UCSD-AML1 (cell line): ENCODE measurements at regions not wholly inside any gene's neighbourhood (a gene's known extent, or its start where the extent isn't known, plus 50 kb on each side); places are given as distances from the start of the nearest gene placed in this dataset.
"Not testable (repeated sequence)": the region's sequence is repeated elsewhere in the genome, so short reads cannot be mapped to it uniquely, and the experiment has no call there.

Source experiments
- DNase-seq: peaks from one replicate; lab custom pipeline; 2025; ENCODE audit not compliant: unreplicated experiment; lab: John Stamatoyannopoulos, UW

GRCh38 chr12:85424581-85425348, 144.7 kb downstream of the ALX1 start:
- peak; percentile 9 for DNase-seq

GRCh38 chr12:85425349-85425612, 145.3 kb downstream of the ALX1 start:
- no peak for DNase-seq

- no peak for DNase-seq
Observed at GRCh38 chr12:85425926-85426325, 145.9 kb downstream of the ALX1 start.

- not testable (repeated sequence) for DNase-seq
Observed at GRCh38 chr12:85433148-85433547, 153.1 kb downstream of the ALX1 start.

- no peak for DNase-seq
Observed at GRCh38 chr12:85440271-85440670, 160.3 kb downstream of the ALX1 start.

DNA sequence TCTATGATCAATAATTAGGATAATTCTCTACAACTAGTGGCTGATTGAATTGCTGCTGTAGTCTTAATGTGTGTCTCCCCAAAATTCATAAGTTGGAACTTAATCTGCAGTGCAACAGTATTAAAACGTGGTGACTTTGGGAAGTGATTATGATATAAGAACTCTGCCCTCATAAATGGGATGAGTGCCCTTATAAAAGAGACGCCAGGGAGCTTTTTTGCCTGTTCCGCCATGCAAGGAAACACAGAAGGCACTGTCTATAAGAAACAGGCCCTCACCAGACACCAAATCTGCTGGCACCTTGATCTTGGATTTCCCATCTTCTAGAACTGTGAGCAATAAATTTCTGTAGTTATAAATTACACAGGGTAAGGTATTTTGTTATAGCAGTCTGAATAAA, 161.0 kb downstream of the ALX1 start:
- DNase-seq, result no peak

DNA sequence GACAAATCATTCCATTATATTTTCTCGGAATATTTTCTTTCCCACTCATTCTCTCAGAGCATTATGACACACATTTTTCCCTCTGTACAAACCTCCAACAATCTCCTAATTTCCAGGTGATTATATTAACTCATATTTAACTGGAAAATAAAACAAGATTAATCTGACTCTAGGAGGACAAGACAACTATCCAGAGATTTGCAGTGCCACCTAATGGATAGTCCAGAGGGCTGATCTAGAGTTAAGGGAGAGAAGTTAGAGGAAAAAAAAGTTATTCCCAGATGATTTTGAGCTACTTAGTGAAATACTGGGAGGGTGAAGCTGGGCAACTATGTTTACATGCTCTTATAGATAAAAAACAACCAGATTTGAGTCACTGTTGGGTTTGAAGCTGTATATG, 161.7 kb downstream of the ALX1 start:
- DNase-seq, result no peak

DNA sequence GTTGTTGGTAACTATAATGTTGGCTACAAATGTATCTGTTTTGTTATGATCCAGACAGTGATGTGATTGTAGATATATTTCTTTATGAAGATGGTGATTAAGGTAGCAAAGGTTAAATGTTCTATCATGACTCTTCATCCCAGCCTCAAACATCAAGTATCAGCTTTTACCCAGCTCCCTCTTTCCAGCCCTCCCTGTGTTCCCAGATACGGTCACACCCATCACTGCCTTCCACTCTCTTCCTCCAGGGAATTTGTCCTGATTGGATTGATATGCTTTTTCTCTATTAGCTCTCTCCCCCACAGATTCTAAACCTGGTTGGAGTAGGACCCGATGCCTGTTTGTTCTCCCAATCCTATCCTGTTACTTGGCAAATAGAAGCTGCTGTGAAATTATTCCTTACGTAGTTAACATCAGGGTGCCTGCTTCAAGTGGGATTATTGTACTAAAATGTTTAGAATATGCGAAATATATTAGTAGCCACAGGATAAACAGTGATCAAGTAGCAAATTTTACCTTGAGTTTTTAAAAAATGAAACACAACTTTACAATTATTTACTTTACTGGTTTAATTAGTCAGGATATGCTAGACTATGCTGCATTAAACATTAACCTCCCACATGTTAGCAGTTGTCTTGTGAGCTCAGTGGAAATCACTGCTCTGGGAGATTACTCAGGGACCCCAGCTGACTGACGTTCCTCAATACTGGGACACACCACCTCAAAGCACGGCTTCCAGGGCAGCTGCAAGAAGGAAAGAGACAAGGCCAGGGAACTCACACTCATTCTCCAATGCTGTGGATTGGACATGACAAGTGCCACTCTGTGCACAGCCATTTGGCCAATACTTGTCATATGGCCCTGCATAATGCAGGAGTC, 165.3 kb downstream of the ALX1 start:
- no peak for DNase-seq

DNA sequence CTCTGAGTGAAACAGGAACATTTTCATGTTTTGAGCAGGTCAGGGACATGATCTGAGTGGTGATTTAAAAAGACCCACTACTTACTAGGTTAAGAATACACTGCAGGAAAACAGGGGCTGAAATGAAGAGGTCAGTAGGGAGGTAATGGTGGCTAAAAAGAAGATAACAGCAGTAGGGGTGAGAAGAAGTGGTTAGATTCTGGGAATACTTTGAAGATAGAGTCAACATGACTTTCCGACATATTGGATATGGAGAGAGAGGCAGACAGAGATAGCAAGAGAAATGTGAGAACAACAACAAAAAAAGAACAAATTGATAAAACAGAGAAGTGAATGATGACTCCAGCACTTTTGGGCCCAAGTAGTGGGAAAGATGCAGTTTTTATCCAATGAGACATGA, 168.0 kb downstream of the ALX1 start:
- no peak for DNase-seq

DNA sequence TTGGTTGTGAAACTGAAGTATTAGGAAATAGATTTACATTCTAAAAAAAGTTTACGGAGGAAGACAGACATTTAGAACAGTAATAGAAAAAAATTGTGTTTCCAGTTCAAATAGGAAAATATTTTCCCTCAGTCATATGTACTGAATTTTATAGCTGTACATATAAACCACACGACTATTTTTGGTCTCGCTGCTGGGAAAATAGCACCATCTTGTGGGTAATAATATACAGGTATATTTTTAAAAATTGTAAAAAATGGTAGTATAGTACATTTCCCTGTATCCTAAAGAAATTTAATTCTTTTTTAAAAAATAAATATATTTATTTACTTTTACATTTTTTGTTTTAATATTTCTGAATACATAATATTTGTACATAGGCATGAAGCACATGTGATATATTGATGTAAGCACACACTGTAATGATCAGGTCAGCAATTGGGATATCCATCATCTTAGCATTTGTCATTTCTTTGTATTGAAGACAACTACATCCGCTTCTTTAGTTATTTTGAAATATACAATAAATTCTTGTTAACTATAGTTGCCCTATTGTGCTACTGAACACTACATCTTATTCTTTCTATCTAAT, 168.6 kb downstream of the ALX1 start:
- no peak for DNase-seq

DNA sequence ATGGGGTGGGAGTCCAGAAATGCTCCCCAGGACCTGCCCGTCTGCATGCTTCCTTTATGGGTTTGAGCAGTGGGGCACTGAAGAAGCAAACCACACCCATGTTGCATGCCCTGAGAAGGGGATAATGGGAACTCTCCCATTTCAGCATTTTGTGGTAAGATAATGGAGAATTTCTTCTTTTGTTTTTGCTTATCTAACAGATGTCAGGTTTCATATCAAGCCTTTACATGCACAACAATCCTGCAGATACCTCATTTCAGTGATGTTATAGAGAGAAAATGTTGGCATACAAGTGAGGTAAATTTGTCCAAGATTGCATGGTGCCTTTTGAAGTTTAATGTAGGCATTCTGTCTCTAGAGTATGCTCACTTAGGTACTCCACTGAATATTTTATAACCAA, 177.0 kb downstream of the ALX1 start:
- DNase-seq, result no peak

DNA sequence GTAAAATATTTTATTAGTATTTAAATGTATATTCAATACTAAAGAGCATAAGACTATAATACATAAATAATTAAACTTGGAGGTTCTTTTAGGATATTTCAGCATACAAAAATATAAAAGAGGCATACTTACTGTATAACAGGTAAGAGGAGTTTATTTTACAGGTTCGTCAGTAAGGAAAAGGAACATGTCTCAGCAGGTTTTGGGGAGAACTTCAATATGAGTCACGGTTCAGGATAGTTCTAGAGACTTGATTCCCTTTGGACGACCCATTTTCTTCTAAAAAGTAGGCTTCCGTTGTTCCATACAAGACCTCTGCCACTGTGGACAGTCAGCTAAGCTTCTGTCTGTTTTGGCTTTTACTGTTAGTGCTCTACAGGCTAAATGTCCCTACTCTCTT, 181.1 kb downstream of the ALX1 start:
- no peak for DNase-seq

GRCh38 chr12:85462888-85463287, 182.9 kb downstream of the ALX1 start:
- no peak for DNase-seq

DNA sequence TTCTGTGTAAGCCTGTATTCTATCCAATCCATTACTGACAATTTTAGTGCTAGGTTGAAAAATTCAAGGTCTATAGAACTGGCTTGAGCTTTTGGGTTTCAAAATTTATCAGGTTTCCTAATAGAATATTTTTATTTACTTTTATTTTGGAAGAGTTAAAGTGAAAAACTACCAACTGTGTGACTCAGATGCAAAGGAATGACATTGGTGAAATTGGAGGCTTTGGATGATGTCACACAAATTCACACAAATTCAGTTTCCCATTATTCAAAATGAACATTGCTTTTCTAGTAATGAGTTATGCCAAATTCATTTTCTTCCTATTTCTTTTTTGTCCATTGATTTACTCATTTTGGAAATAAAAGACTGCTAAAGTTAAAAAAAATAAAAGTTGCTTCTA, 186.9 kb downstream of the ALX1 start:
- DNase-seq, result no peak

DNA sequence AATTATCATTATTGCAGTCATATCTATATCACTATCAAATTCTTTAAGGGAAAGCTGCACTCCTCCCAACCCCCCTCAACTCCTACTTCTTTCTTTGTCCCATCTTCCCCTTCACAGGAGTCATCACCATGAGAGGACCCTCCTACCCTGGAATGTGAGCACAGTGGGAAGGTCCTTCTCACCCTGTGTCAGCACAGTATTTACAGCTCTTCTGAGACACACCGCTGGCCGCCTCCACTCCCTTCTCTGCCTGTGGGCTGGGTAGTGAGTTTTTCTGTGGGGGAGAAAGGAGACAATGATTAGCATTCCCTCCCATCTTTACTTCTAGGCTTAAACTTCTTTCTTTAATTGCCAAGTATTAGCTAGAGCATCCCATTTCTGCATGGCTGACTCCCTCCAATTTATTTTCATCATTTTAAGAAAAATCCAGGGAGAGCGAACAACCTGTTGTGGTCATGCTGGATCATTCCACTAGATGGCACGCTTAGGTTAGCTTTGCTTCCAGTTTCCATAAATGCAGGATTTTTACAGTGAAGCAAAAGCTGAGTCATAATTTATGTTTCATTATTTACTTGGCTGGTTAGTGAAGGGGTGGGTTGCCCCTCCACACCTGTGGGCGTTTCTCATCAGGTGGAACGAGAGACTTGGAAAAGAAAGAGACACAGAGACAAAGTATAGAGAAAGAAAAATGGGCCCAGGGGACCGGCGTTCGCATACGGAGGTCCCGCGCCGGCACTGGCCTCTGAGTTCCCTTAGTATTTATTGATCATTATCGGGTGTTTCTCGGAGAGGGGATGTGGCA, 188.5 kb downstream of the ALX1 start:
- DNase-seq, result peak; percentile 13

DNA sequence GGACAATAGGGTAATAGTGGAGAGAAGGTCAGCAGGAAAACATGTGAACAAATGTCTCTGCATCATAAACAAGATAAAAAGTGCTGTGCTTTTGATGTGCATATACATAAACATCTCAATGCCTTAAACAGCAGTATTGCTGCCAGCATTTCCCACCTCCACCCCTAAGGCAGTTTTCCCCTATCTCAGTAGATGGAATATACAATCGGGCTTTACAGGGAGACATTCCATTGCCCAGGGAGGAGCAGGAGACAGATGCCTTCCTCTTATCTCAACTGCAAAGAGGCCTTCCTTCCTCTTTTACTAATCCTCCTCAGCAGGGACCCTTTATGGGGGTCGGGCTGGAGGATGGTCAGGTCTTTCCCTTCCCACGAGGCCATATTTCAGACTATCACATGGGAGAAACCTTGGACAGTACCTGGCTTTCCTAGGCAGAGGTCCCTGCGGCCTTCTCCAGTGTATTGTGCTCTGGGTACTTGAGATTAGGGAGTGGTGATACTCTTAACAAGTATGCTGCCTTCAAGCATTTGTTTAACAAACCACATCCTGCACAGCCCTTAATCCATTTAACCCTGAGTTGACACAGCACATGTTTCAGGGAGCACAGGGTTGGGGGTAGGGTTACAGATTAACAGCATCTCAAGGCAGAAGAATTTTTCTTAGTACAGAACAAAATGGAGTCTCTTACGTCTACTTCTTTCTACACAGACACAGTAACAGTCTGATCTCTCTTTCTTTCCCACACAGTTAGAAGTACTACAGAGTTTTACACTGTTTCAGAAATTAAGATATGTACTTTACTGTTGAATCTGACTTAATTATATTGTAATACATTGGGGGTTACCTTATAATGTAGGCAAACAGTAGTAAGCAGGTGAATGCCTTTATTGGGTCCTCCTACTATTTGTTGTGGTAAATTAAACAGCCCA, 189.4 kb downstream of the ALX1 start:
- peak; percentile 29 for DNase-seq

DNA sequence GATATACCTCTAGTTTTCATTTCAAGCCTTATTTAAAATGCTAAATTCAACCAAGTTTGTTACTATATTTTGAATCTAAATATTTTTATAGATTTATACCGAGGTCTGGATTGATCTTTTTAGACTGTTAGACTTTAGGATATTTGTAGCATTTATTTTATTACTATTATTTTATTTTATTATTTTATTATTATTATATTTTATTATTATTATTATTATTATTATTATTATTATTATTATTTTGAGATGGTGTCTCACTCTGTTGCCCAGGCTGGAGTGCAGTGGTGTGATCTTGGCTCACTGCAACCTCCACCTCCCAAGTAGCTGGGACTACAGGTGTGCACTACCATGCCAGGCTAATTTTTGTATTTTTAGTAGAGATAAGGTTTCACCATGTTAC, 195.3 kb downstream of the ALX1 start:
- DNase-seq, result not testable (repeated sequence)

DNA sequence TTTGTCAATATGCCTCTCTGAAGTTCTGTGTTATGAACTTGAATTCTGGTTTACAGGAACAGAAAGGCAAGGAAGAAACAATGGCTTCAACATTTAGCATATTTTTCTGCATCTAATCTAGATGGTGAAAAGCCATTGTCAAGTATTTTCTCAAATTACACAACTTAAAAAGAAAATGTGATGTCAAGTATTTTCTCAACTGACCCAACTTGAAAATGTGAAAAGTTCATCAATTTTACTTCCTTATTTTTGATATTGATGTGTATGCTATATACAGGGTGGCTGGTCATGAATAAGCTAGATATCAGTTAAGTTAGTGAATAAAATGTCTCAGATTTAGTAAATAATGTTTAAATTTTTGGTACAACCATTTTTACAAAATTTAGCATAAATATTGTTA, 196.7 kb downstream of the ALX1 start:
- no peak for DNase-seq

DNA sequence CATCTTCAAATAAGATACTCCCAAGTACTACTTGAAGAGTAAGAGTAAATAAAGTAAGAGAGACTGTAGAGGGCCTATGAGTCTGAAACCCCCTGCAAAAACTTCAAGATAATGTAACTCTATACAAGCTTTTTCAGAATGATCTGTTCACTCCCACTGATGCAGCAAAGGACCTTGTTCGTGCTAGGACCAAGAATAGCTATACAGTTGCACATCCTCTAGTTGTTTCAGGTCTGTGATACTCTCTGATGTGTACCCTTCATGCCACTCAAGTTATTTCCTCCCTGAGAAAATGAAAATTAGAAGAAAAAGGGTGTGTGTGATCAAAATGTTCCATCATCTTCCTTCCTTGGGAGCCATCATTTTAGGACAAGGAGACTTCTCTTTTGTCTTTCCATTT, 204.4 kb downstream of the ALX1 start:
- no peak for DNase-seq

DNA sequence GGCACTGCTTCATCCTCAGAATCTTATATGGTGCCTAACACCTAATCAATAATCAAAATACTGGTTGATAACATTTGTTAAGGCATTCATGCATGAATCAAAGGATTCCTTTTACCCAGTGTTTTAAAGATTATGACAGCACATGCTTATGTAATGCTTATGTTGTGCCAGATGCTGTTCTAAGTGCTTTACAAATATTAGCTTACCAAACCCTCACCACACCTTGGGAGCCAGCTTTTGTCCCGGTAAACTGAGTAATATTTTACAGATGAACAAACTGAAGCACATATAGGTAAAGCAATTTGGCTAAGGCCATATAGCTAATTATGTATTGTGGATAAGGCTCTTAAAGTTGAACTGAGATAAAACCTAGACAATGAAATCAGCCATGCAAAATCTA, 209.2 kb downstream of the ALX1 start:
- no peak for DNase-seq
